Nephron (organoid): ENCODE measurements at regions not wholly inside any gene's neighbourhood (a gene's known extent, or its start where the extent isn't known, plus 50 kb on each side); places are given as distances from the start of the nearest gene placed in this dataset.

ENCODE experiments used
- H3K27ac Mint-ChIP-seq, 3 experiments: 2 replicates each; pipeline ENCODE4 v1.8.0; 2020; ENCODE audit warnings: mixed read lengths in 3 of 3, mild to moderate bottlenecking in 2 of 3, moderate library complexity in 1 of 3
- H3K27me3 Mint-ChIP-seq: 2 replicates; pipeline ENCODE4 v1.8.0; 2021; ENCODE audit warnings: low read depth, mild to moderate bottlenecking, moderate library complexity, mixed read lengths
- H3K36me3 Mint-ChIP-seq: 2 replicates; pipeline ENCODE4 v1.8.0; 2020; ENCODE audit warnings: low read depth, mixed read lengths
- H3K4me1 Mint-ChIP-seq: 2 replicates; pipeline ENCODE4 v1.8.0; 2020; ENCODE audit warnings: mixed read lengths
- H3K4me3 Mint-ChIP-seq, 3 experiments: 2 replicates each; pipeline ENCODE4 v1.8.0; 2020; ENCODE audit warnings: mild to moderate bottlenecking in 3 of 3, mixed read lengths in 3 of 3, moderate library complexity in 2 of 3
- H3K9me3 Mint-ChIP-seq: 2 replicates; pipeline ENCODE4 v1.8.0; 2020; ENCODE audit warnings: mixed read lengths
- TF ChIP-seq, protein P1 (sequence below), 3 experiments: fragments of 200-600 bp; sonication (generic); IDR thresholded peaks; one replicate each; pipeline ENCODE4 v1.5.0; 2021; ENCODE audit warnings: antibody characterized with exemption in 3 of 3; ENCODE audit not compliant: unreplicated experiment in 3 of 3

DNA sequence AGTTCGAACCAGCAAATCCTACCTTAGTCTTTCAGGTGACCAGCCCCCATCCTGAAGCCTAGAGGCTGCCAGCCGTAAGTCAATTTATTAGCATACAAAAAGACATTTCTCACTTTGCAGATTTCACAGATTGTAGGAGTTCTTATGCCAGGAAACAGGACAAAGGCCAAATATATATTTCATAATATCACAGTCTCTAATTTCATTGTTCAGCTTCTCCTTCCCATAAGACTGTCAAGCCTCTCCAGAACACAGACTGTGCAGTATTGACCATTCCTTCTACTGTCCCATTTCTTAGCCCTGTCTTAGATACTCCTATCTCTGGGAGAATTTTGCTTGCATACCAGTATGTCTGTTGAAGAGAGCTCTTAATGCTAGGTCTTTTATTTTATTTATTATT lies 89.2 kb upstream of the RESF1 start:
- Mint-ChIP-seq H3K9me3 (peaks cover 12% of the 10 kb centered on the region), H3K27ac (no peak overlapping the region), H3K36me3 (peaks cover 6% of the 10 kb centered on the region), H3K4me1 (peaks cover 19% of the 10 kb centered on the region), H3K27me3 (no peaks in the 10 kb centered on the region), H3K4me3 (no peak overlapping the region)
- TF ChIP-seq, protein P1, sequence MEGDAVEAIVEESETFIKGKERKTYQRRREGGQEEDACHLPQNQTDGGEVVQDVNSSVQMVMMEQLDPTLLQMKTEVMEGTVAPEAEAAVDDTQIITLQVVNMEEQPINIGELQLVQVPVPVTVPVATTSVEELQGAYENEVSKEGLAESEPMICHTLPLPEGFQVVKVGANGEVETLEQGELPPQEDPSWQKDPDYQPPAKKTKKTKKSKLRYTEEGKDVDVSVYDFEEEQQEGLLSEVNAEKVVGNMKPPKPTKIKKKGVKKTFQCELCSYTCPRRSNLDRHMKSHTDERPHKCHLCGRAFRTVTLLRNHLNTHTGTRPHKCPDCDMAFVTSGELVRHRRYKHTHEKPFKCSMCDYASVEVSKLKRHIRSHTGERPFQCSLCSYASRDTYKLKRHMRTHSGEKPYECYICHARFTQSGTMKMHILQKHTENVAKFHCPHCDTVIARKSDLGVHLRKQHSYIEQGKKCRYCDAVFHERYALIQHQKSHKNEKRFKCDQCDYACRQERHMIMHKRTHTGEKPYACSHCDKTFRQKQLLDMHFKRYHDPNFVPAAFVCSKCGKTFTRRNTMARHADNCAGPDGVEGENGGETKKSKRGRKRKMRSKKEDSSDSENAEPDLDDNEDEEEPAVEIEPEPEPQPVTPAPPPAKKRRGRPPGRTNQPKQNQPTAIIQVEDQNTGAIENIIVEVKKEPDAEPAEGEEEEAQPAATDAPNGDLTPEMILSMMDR (IDR thresholded peaks at IDR 0.05; ENCODE audit: unreplicated experiment in 3 of 3), result no peak

- no peak overlapping the region for H3K4me3 Mint-ChIP-seq
These were observed 90.2 kb upstream of the RESF1 start for GRCh38 chr12:31868965-31869364.

DNA sequence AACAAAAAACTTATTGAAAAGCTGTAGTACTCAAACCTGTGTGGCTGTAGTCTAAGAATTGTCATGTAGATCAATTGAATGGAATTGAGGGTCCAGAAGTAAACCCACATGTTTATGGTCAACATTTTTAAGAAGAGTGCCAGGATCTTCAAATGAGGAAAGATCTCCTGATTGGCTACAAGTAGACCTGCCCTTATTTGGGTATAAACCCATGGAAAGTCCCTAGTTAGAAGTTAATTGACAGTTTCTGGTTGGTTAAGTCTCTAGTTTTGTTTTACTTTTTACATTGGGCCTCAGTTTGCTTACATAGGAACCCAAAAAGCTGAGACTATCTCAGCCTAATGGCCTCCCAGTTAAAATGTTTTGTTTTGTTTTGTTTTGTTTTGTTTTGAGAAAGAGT lies 91.9 kb upstream of the RESF1 start:
- no peak overlapping the region for H3K27ac Mint-ChIP-seq
- peaks cover 9% of the 10 kb centered on the region for H3K4me1 Mint-ChIP-seq
- H3K9me3 Mint-ChIP-seq, result peaks cover 6% of the 10 kb centered on the region
- no peaks in the 10 kb centered on the region for H3K27me3 Mint-ChIP-seq
- TF ChIP-seq, protein P1 (IDR thresholded peaks at IDR 0.05; ENCODE audit: unreplicated experiment in 3 of 3), result no peak
- peaks cover 1% of the 10 kb centered on the region for H3K36me3 Mint-ChIP-seq
- H3K4me3 Mint-ChIP-seq, result no peak overlapping the region

More at GRCh38 chr12:31868965-31869364, 90.2 kb upstream of the RESF1 start:
- Mint-ChIP-seq H3K9me3 (peaks cover 9% of the 10 kb centered on the region), H3K36me3 (peaks cover 6% of the 10 kb centered on the region), H3K4me1 (peaks cover 14% of the 10 kb centered on the region), H3K27ac (no peak overlapping the region), H3K27me3 (no peaks in the 10 kb centered on the region)
- TF ChIP-seq, protein P1 (IDR thresholded peaks at IDR 0.05; ENCODE audit: unreplicated experiment in 3 of 3), result no peak

GRCh38 chr12:31866523-31866922 lies 92.7 kb upstream of the RESF1 start:
- Mint-ChIP-seq H3K9me3 (peaks cover 5% of the 10 kb centered on the region), H3K4me1 (peaks cover 7% of the 10 kb centered on the region), H3K36me3 (no peaks in the 10 kb centered on the region), H3K27ac (no peak overlapping the region), H3K4me3 (no peak overlapping the region), H3K27me3 (no peaks in the 10 kb centered on the region)
- TF ChIP-seq, protein P1 (IDR thresholded peaks at IDR 0.05; ENCODE audit: unreplicated experiment in 3 of 3), result no peak

GRCh38 chr12:31865023-31865422 lies 94.2 kb upstream of the RESF1 start:
- TF ChIP-seq, protein P1 (IDR thresholded peaks at IDR 0.05; ENCODE audit: unreplicated experiment in 3 of 3), result no peak
- Mint-ChIP-seq H3K9me3 (peaks cover 5% of the 10 kb centered on the region), H3K36me3 (no peaks in the 10 kb centered on the region)

GRCh38 chr12:31861360-31861759 lies 97.9 kb upstream of the RESF1 start:
- Mint-ChIP-seq H3K36me3 (no peaks in the 10 kb centered on the region), H3K4me1 (no peaks in the 10 kb centered on the region), H3K27me3 (no peaks in the 10 kb centered on the region), H3K27ac (no peak overlapping the region), H3K9me3 (peaks cover 9% of the 10 kb centered on the region), H3K4me3 (no peak overlapping the region)
- TF ChIP-seq, protein P1 (IDR thresholded peaks at IDR 0.05; ENCODE audit: unreplicated experiment in 3 of 3), result no peak

More at GRCh38 chr12:31865023-31865422, 94.2 kb upstream of the RESF1 start:
- H3K27me3 Mint-ChIP-seq, result no peaks in the 10 kb centered on the region
- peaks cover 7% of the 10 kb centered on the region for H3K4me1 Mint-ChIP-seq
- H3K27ac Mint-ChIP-seq, result no peak overlapping the region
- no peak overlapping the region for H3K4me3 Mint-ChIP-seq
